Spleen (tissue), 11 donors: ENCODE measurements at regions not wholly inside any gene's neighbourhood (a gene's known extent, or its start where the extent isn't known, plus 50 kb on each side); places are given as distances from the start of the nearest gene placed in this dataset.

Experiments
- DNase-seq: peaks from one replicate; pipeline ENCODE4 v3.0.0-alpha.2; 2020
- H3K27ac ChIP-seq, 8 donors: fragments of 200-600 bp; sonication (generic) in 7 of 8; 1 replicate in 4 of 8; 2 replicates in 4 of 8; pipeline versions ENCODE4 v1.5.0 to v1.8.0; 2016 to 2021; ENCODE audit warnings: inconsistent platforms in 4 of 8, mild to moderate bottlenecking in 4 of 8, moderate library complexity in 1 of 8
- H3K27me3 ChIP-seq, 7 donors: fragments of 200-600 bp; sonication (generic) in 6 of 7; replicated peaks in 1 of 7; 1 replicate in 4 of 7; 2 replicates in 3 of 7; pipeline versions ENCODE4 v1.5.0 to v1.8.0; 2016 to 2021; ENCODE audit warnings: inconsistent platforms in 3 of 7, mild to moderate bottlenecking in 1 of 7
- H3K36me3 ChIP-seq, 6 donors: fragments of 200-600 bp; sonication (generic) in 5 of 6; 1 replicate in 4 of 6; 2 replicates in 2 of 6; pipeline versions ENCODE4 v1.5.0 to v1.8.0; 2016 to 2021; ENCODE audit warnings: inconsistent platforms in 2 of 6
- H3K4me1 ChIP-seq, 6 donors: fragments of 200-600 bp; sonication (generic) in 5 of 6; 1 replicate in 3 of 6; 2 replicates in 3 of 6; pipeline versions ENCODE4 v1.5.0 to v1.8.0; 2016 to 2021; ENCODE audit warnings: inconsistent platforms in 3 of 6
- H3K4me3 ChIP-seq, 8 donors: fragments of 200-600 bp; sonication (generic) in 7 of 8; 1 replicate in 4 of 8; 2 replicates in 4 of 8; pipeline versions ENCODE4 v1.5.0 to v1.8.0; 2016 to 2021; ENCODE audit warnings: inconsistent platforms in 4 of 8, mild to moderate bottlenecking in 4 of 8, moderate library complexity in 2 of 8
- H3K9me3 ChIP-seq, 8 donors: fragments of 200-600 bp; sonication (generic) in 7 of 8; 1 replicate in 4 of 8; 2 replicates in 4 of 8; pipeline versions ENCODE4 v1.5.0 to v1.8.0; 2016 to 2021; ENCODE audit warnings: inconsistent platforms in 4 of 8
- CTCF ChIP-seq, 11 experiments: fragments of 200-600 bp in 7 of 11; fragments of 450-650 bp in 4 of 11; sonication (generic) in 4 of 11; IDR thresholded peaks in 8 of 11; conservative IDR thresholded peaks in 3 of 11; 1 replicate in 7 of 11; 2 replicates in 4 of 11; pipeline versions ENCODE4 v1.4.0 to v1.8.0; 2016 to 2021; ENCODE audit warnings: antibody characterized with exemption in 11 of 11, inconsistent platforms in 4 of 11, mild to moderate bottlenecking in 1 of 11
- POLR2A ChIP-seq, 3 donors: fragments of 450-650 bp; IDR thresholded peaks; one replicate each; pipeline ENCODE4 v1.5.1; 2017; ENCODE audit warnings: antibody characterized with exemption in 3 of 3, mild to moderate bottlenecking in 1 of 3
- POLR2AphosphoS5 ChIP-seq, 3 donors: sonication (generic); formaldehyde crosslinking; IDR thresholded peaks; one replicate each; pipeline ENCODE4 v1.5.1; 2017; ENCODE audit warnings: antibody characterized with exemption in 3 of 3
- WGBS, 5 donors: extraction: QIAGEN DNeasy Blood & Tissue Kit in 3 of 5; methylation state at CpG; one replicate each; pipeline versions ENCODE4 v1.1.5 to v1.1.7; 2013 to 2018; 5-methylcytosine and 5-hydroxymethylcytosine counted together
- intact Hi-C: fragments of 100-400 bp; cut with DNase I; formaldehyde crosslinking; loops from one replicate; pipeline ENCODE4 v1.15.0; 2023; ENCODE audit warnings: low total_unique reads
- donor health status: healthy with polysubstance abuse.
- donor health status: DM: no; HTN: no; CAD: no; lungs with moderate emphysema.
- donor health status: DM: no; HTN: no; CAD: no.
- donor health status: Bipolar disorder and iron deficiency.
- donor health status: healthy.
- donor health status: DM: no; HTN: no; CAD: no.
- donor health status: DM: yes; HTN: yes; CAD: no.

GRCh38 chr13:63167699-63168337 is 1752.2 kb upstream of the PCDH20 start:
- Histone ChIP-seq H3K4me1 (no peaks in the 10 kb centered on the region), H3K36me3 (no peaks in the 10 kb centered on the region), H3K4me3 (no peak overlapping the region), H3K9me3 (peaks cover 0 to 5% (median 0%) of the 10 kb centered on the region in 8 donors), H3K27ac (no peak overlapping the region), H3K27me3 (no peaks in the 10 kb centered on the region)
- 71 to 85% (median 79%) methylated on average over 7 of the region's 7 CpGs for WGBS, 5 donors
- TF ChIP-seq POLR2A (IDR thresholded peaks at IDR 0.05) (no peak), POLR2AphosphoS5 (IDR thresholded peaks at IDR 0.05) (no peak), CTCF (IDR thresholded peaks at IDR 0.05 in 8 of 11, conservative IDR thresholded peaks at IDR 0.05 in 3 of 11) (no peak)
- intact Hi-C loops = no loop called here
- DNase-seq = no peak

- no peak overlapping the region for H3K4me3 ChIP-seq
These were observed 1750.7 kb upstream of the PCDH20 start for GRCh38 chr13:63166345-63166744.

GRCh38 chr13:63163903-63164302 is 1748.3 kb upstream of the PCDH20 start:
- peaks cover 0 to 4% (median 0%) of the 10 kb centered on the region in 8 donors for H3K9me3 ChIP-seq
- intact Hi-C loops = no loop called here
- 80 to 93% (median 89%) methylated on average over 2 of the region's 2 CpGs for WGBS, 5 donors

More at GRCh38 chr13:63166345-63166744, 1750.7 kb upstream of the PCDH20 start:
- Histone ChIP-seq H3K27ac (no peak overlapping the region), H3K9me3 (peaks cover 0 to 5% (median 0%) of the 10 kb centered on the region in 8 donors), H3K4me1 (no peaks in the 10 kb centered on the region), H3K27me3 (no peaks in the 10 kb centered on the region), H3K36me3 (no peaks in the 10 kb centered on the region)
- intact Hi-C loops = no loop called here
- WGBS, 5 donors = 78 to 86% (median 83%) methylated on average over 4 of the region's 4 CpGs
- no peak for TF ChIP-seq POLR2A (IDR thresholded peaks at IDR 0.05)
- no peak for TF ChIP-seq POLR2AphosphoS5 (IDR thresholded peaks at IDR 0.05)
- TF ChIP-seq CTCF (IDR thresholded peaks at IDR 0.05 in 8 of 11, conservative IDR thresholded peaks at IDR 0.05 in 3 of 11) = no peak
- no peak for DNase-seq

More at GRCh38 chr13:63163903-63164302, 1748.3 kb upstream of the PCDH20 start:
- no peak for TF ChIP-seq POLR2A (IDR thresholded peaks at IDR 0.05)
- no peak for TF ChIP-seq CTCF (IDR thresholded peaks at IDR 0.05 in 8 of 11, conservative IDR thresholded peaks at IDR 0.05 in 3 of 11)
- no peak for TF ChIP-seq POLR2AphosphoS5 (IDR thresholded peaks at IDR 0.05)
- H3K27me3 ChIP-seq = no peaks in the 10 kb centered on the region
- H3K4me3 ChIP-seq = no peak overlapping the region
- DNase-seq = no peak
- H3K36me3 ChIP-seq = no peaks in the 10 kb centered on the region
- no peaks in the 10 kb centered on the region for H3K4me1 ChIP-seq
- no peak overlapping the region for H3K27ac ChIP-seq
